GM23338 (cell line): ENCODE measurements at regions not wholly inside any gene's neighbourhood (a gene's known extent, or its start where the extent isn't known, plus 50 kb on each side); places are given as distances from the start of the nearest gene placed in this dataset.
A peak's percentile ranks its signal among the peaks of the same experiment; 100 is the strongest.

Experiments used
- ATAC-seq: fragments of 200-7000 bp; cut with Tn5 transposase; 3 replicates; pipeline ENCODE4 v1.9.1; 2020
- DNase-seq: peaks from one replicate; pipeline ENCODE4 v3.0.0-alpha.2; 2015; ENCODE audit warnings: low spot score
- H2AFZ ChIP-seq: fragments of 200-600 bp; sonication (generic); 2 replicates; pipeline ENCODE4 v1.8.0; 2016; ENCODE audit warnings: antibody characterized with exemption, mild to moderate bottlenecking, moderate library complexity
- H3F3A ChIP-seq: fragments of 200-600 bp; sonication (generic); replicated peaks from 2 replicates; pipeline ENCODE4 v1.8.0; 2017; ENCODE audit warnings: antibody characterized with exemption, mixed run types, low read depth
- H3K27ac ChIP-seq: fragments of 200-600 bp; sonication (generic); 2 replicates; pipeline ENCODE4 v1.6.1; 2016; ENCODE audit warnings: low read depth
- H3K27me3 ChIP-seq: fragments of 200-600 bp; sonication (generic); 2 replicates; pipeline ENCODE4 v1.8.0; 2016; ENCODE audit warnings: mild to moderate bottlenecking, mixed run types, moderate library complexity; ENCODE audit not compliant: insufficient read depth
- H3K36me3 ChIP-seq: fragments of 200-600 bp; sonication (generic); 2 replicates; pipeline ENCODE4 v1.8.0; 2016; ENCODE audit warnings: mild to moderate bottlenecking; ENCODE audit not compliant: insufficient read depth
- H3K4me1 ChIP-seq: fragments of 200-600 bp; sonication (generic); 2 replicates; pipeline ENCODE4 v1.8.0; 2016; ENCODE audit warnings: mild to moderate bottlenecking, moderate library complexity; ENCODE audit not compliant: insufficient read depth
- H3K4me2 ChIP-seq: fragments of 200-600 bp; sonication (generic); 2 replicates; pipeline ENCODE4 v1.7.1; 2017; ENCODE audit warnings: mixed run types
- H3K4me3 ChIP-seq: fragments of 200-600 bp; sonication (generic); 2 replicates; pipeline ENCODE4 v1.6.1; 2016; ENCODE audit warnings: mixed run types
- H3K79me2 ChIP-seq: fragments of 200-600 bp; sonication (generic); replicated peaks from 2 replicates; pipeline ENCODE4 v1.8.0; 2017; ENCODE audit warnings: mild to moderate bottlenecking; ENCODE audit not compliant: insufficient read depth
- H3K9me2 ChIP-seq: fragments of 200-600 bp; sonication (generic); 2 replicates; pipeline ENCODE4 v1.8.0; 2017; ENCODE audit not compliant: insufficient read depth
- H4K20me1 ChIP-seq: fragments of 200-600 bp; sonication (generic); replicated peaks from 2 replicates; pipeline ENCODE4 v1.8.0; 2017; ENCODE audit warnings: mild to moderate bottlenecking; ENCODE audit not compliant: insufficient read depth
- H3K27ac Mint-ChIP-seq: 2 replicates; pipeline ENCODE4 v1.8.0; 2020; ENCODE audit warnings: inconsistent platforms, mild to moderate bottlenecking, moderate library complexity, mixed read lengths
- H3K27me3 Mint-ChIP-seq: 3 replicates; pipeline ENCODE4 v1.8.0; 2022; ENCODE audit warnings: low read depth, mild to moderate bottlenecking, moderate library complexity, mixed read lengths, inconsistent platforms; ENCODE audit not compliant: insufficient read depth, poor library complexity
- H3K36me3 Mint-ChIP-seq: 3 replicates; pipeline ENCODE4 v1.8.0; 2021; ENCODE audit warnings: low read depth, mild to moderate bottlenecking, inconsistent platforms, moderate library complexity, mixed read lengths
- H3K4me1 Mint-ChIP-seq: 3 replicates; pipeline ENCODE4 v1.8.0; 2020; ENCODE audit warnings: mild to moderate bottlenecking, inconsistent platforms, mixed read lengths
- H3K4me3 Mint-ChIP-seq: 3 replicates; pipeline ENCODE4 v1.8.0; 2021; ENCODE audit warnings: moderate library complexity, mild to moderate bottlenecking, inconsistent platforms, mixed read lengths
- H3K9me3 Mint-ChIP-seq: 3 replicates; pipeline ENCODE4 v1.8.0; 2020; ENCODE audit warnings: moderate library complexity, mild to moderate bottlenecking, inconsistent platforms, mixed read lengths
- CREB1 ChIP-seq: fragments of 250-450 bp; sonication (Bioruptor Pico); IDR thresholded peaks from 2 replicates; pipeline ENCODE4 v1.5.0; 2020; ENCODE audit warnings: low read depth, mild to moderate bottlenecking, moderate library complexity
- CTCF ChIP-seq, 2 experiments: fragments of 200-600 bp in 1 of 2; sonication (generic) in 1 of 2; conservative IDR thresholded peaks; 2 replicates each; pipeline versions ENCODE4 v1.5.1 to v1.6.1; 2016 to 2017; ENCODE audit warnings: antibody characterized with exemption in 2 of 2, low read depth in 2 of 2, mild to moderate bottlenecking in 2 of 2, moderate library complexity in 1 of 2
- EZH2 ChIP-seq: fragments of 200-600 bp; sonication (generic); IDR thresholded peaks from one replicate; pipeline ENCODE4 v1.8.0; 2017; ENCODE audit warnings: antibody characterized with exemption, mild to moderate bottlenecking, low read depth; ENCODE audit not compliant: unreplicated experiment
- EZH2phosphoT487 ChIP-seq: fragments of 200-600 bp; sonication (generic); IDR thresholded peaks from one replicate; pipeline ENCODE4 v1.8.1; 2018; ENCODE audit warnings: antibody characterized with exemption; ENCODE audit not compliant: unreplicated experiment
- JUNB ChIP-seq: IDR thresholded peaks from one replicate; pipeline ENCODE4 v1.6.1; 2016; ENCODE audit warnings: antibody characterized with exemption; ENCODE audit not compliant: unreplicated experiment
- NANOG ChIP-seq: IDR thresholded peaks from 2 replicates; pipeline ENCODE4 v1.6.1; 2016; ENCODE audit warnings: antibody characterized with exemption, borderline replicate concordance
- POLR2AphosphoS5 ChIP-seq: IDR thresholded peaks from 2 replicates; pipeline ENCODE4 v1.6.1; 2016; ENCODE audit warnings: antibody characterized with exemption, low read depth
- ZNF114 ChIP-seq: fragments of 250-450 bp; sonication (Bioruptor Pico); IDR thresholded peaks from 2 replicates; pipeline ENCODE4 v1.5.0; 2020; ENCODE audit warnings: mild to moderate bottlenecking, moderate library complexity
- ZNF331 ChIP-seq: fragments of 250-450 bp; sonication (Bioruptor Pico); IDR thresholded peaks from 2 replicates; pipeline ENCODE4 v1.5.0; 2020; ENCODE audit warnings: low read depth, mild to moderate bottlenecking, moderate library complexity
- TF ChIP-seq, protein P1 (sequence below): IDR thresholded peaks from 2 replicates; pipeline ENCODE4 v1.6.1; 2016; ENCODE audit warnings: antibody characterized with exemption
- TF ChIP-seq, protein P2 (sequence below): IDR thresholded peaks from one replicate; pipeline ENCODE4 v1.6.1; 2018; ENCODE audit warnings: antibody characterized with exemption; ENCODE audit not compliant: unreplicated experiment

- TF ChIP-seq, protein P1, sequence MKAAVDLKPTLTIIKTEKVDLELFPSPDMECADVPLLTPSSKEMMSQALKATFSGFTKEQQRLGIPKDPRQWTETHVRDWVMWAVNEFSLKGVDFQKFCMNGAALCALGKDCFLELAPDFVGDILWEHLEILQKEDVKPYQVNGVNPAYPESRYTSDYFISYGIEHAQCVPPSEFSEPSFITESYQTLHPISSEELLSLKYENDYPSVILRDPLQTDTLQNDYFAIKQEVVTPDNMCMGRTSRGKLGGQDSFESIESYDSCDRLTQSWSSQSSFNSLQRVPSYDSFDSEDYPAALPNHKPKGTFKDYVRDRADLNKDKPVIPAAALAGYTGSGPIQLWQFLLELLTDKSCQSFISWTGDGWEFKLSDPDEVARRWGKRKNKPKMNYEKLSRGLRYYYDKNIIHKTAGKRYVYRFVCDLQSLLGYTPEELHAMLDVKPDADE = no peak
- no peak for TF ChIP-seq JUNB
- TF ChIP-seq CTCF (conservative IDR thresholded peaks at IDR 0.05; ENCODE audit: low read depth in 2 of 2) = no peak
- TF ChIP-seq, protein P2, sequence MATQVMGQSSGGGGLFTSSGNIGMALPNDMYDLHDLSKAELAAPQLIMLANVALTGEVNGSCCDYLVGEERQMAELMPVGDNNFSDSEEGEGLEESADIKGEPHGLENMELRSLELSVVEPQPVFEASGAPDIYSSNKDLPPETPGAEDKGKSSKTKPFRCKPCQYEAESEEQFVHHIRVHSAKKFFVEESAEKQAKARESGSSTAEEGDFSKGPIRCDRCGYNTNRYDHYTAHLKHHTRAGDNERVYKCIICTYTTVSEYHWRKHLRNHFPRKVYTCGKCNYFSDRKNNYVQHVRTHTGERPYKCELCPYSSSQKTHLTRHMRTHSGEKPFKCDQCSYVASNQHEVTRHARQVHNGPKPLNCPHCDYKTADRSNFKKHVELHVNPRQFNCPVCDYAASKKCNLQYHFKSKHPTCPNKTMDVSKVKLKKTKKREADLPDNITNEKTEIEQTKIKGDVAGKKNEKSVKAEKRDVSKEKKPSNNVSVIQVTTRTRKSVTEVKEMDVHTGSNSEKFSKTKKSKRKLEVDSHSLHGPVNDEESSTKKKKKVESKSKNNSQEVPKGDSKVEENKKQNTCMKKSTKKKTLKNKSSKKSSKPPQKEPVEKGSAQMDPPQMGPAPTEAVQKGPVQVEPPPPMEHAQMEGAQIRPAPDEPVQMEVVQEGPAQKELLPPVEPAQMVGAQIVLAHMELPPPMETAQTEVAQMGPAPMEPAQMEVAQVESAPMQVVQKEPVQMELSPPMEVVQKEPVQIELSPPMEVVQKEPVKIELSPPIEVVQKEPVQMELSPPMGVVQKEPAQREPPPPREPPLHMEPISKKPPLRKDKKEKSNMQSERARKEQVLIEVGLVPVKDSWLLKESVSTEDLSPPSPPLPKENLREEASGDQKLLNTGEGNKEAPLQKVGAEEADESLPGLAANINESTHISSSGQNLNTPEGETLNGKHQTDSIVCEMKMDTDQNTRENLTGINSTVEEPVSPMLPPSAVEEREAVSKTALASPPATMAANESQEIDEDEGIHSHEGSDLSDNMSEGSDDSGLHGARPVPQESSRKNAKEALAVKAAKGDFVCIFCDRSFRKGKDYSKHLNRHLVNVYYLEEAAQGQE = no peak
- TF ChIP-seq EZH2 = no peak
These were observed 91.2 kb downstream of the GLI2 start (continued) for GRCh38 chr2:120826716-120827410.

DNA sequence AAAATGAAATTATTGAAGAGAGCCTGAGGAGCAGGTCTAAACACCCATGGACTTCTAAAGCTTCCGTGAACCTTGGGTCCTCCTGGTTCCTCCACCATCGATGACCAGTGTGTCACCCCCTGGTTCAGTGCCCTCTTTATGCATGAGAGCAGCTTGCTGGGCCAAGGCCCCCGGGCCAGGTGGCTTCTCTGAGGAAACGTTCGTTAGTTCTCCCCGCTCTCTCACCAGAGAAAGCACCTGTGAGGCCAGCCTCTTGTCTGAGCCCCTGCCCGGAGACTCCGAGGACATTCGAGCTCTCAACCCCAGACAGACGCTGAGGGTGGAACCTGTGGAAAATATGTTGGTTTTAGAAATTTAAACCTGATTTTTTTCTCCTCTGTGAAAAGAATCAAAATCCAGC lies 92.4 kb downstream of the GLI2 start:
- Histone ChIP-seq H3K36me3 (no peaks in the 10 kb centered on the region), H4K20me1 (peaks cover 19% of the 10 kb centered on the region), H3K4me3 (no peak overlapping the region), H3K79me2 (peaks cover 73% of the 10 kb centered on the region), H3K4me2 (no peak overlapping the region), H3K27me3 (no peaks in the 10 kb centered on the region), H3K4me1 (peaks cover 41% of the 10 kb centered on the region), H2AFZ (no peak overlapping the region), H3K9me2 (no peaks in the 10 kb centered on the region), H3K27ac (no peak overlapping the region), H3F3A (no peaks in the 10 kb centered on the region)
- no peak for DNase-seq
- H3K36me3 Mint-ChIP-seq = peaks cover 3% of the 10 kb centered on the region; the same call in 1 of the 3 replicates
- no peaks in the 10 kb centered on the region for H3K27me3 Mint-ChIP-seq
- peak overlapping the region; percentile 19; the same call in 1 of the 2 replicates for H3K27ac Mint-ChIP-seq
- H3K9me3 Mint-ChIP-seq = no peaks in the 10 kb centered on the region
- no peak overlapping the region for H3K4me3 Mint-ChIP-seq
- H3K4me1 Mint-ChIP-seq = peaks cover 55% of the 10 kb centered on the region
- no peak for ATAC-seq
- TF ChIP-seq, protein P1 = no peak
- TF ChIP-seq ZNF331 (CRISPR knock-in tag) = no peak
- TF ChIP-seq EZH2 = no peak
- no peak for TF ChIP-seq EZH2phosphoT487
- TF ChIP-seq ZNF114 (CRISPR knock-in tag) = no peak
- no peak for TF ChIP-seq CTCF (conservative IDR thresholded peaks at IDR 0.05; ENCODE audit: low read depth in 2 of 2)
- TF ChIP-seq, protein P2 = no peak
- no peak for TF ChIP-seq CREB1 (CRISPR knock-in tag)
- TF ChIP-seq JUNB = no peak
- no peak for TF ChIP-seq NANOG
- TF ChIP-seq POLR2AphosphoS5 = no peak
